Suppressor macrophage treated with lipopolysaccharide for 4 hours (primary cell): ENCODE measurements at regions not wholly inside any gene's neighbourhood (a gene's known extent, or its start where the extent isn't known, plus 50 kb on each side); places are given as distances from the start of the nearest gene placed in this dataset.

Source experiments
- DNase-seq: peaks from one replicate; pipeline ENCODE4 v3.0.0-alpha.2; 2020

DNA sequence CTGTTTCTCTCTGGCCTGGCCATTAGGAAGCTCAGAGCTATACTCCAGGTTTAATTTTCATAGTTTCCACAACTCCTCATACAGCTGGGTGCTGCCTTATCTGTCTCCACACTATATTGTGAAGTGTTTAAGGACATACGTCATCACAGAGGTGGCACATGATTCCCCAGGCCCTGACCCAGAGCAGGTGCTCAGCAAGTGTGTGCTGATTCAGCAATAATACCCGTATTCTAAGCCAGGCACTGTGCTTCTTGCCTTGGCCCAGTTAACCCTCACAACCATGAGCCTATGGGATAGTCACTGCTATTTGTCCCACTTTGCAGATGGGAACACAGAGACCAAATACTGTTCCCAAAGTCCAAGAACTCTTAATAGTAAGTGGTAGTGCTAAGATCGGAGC, 93.5 kb upstream of the SMIM23 start:
- no peak for DNase-seq

DNA sequence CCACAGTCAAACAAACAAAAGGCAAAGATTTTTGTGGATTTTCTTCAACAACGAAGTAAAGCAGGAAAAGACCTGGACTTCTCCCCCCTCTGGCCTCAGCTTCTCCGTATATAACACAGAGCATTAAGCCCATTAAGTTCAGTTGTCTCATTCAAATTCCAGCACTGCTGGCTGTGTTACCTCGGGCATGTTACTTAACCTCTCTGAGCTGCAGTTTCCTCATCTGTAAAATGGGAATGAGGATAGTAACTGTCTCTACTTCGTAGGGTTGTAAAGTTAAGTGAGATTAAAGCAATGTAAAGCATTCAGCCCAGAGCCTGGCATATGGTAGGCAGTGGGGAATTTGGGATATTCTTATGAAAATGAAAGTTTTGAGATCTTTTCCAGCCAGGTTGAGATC, 92.7 kb upstream of the SMIM23 start:
- DNase-seq: no peak

- no peak for DNase-seq
Observed at GRCh38 chr5:171693412-171693811, 92.2 kb upstream of the SMIM23 start.

DNA sequence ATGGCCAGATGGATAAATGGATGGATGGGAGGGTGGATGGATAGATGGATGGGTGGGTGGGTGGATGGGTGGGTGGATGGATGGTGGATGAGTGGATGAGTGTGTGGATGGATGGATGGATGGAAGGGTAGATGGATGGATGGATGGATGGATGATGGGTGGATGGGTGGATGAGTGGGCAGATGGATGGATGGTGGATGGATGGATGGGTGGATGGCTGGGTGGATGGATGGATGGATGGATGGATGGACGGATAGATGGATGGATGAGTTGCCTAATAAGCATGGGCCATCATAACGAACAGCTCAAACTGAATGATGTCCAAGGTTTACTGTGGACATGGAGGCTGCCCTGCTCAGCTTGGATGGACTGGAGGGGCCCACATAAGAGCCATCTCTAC, 89.8 kb upstream of the SMIM23 start:
- DNase-seq: no peak

DNA sequence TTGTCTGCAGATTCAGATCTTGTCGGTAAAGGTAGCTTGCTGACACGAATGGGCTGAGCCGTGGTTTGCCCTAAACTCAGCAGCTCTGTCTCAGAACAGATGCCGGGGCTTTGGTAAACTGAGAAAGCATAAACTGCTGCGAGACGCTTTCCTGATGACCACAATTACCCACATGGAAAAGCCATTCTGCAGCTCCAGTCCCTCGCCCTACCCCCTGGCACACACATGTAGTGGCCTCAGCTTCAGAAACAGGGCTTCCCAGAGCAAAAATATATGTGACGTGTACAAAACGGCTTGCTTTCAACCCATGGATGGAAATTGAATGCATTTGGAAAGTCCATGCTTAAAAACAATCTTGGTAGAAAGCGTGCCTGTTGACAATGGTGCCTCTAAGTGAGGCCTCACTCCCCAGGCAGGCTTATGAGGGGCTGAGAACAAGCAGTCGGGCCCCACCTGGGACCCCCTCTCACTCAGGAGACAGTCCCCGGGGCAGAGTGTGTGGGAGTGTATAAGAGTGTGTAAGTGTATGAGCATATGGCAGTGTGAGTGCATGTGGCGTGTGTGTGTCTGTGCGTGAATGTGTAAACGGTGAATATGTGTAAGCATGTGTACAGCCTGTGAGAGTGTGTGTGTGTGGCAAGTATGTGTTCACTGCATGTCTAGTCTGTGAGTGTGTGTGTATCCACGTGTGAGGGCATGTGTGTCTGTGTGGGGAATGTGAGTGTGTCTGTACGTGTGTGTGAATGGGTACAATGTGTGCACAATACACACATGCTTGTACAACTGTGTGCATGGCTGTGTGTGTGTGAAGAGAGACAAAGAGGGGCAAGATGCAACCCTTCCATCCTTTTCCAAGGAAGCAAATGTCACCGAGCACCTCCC, 88.2 kb upstream of the SMIM23 start:
- DNase-seq: no peak

DNA sequence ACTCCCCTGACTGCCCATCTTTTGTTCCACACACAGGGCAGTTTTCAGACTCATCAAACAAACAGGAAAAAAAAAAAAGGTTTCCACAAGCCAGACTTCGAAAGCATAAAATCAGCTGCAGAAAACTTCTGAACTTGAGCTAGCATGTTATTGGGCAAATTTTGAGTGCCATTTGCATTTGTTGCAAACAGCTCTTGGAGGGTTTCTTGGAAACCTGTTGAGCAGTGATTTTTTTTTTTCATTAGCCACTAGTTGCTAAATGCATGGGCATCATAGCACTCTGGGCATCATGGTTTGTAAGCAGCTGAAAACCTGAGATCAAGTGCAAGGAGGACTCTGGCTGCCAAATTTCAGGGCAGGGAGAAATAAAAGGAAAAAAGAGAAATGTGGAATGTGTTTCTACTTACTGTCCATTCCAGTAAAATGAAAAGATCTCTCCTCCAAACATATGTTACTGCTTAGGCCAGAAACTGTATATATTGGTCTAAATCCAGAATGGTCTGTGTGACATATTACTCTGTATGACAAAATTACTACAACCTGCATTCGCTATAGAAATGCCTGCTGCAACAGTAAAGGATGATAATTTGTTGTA, 85.2 kb upstream of the SMIM23 start:
- DNase-seq: no peak

GRCh38 chr5:171701100-171701541, 84.5 kb upstream of the SMIM23 start:
- DNase-seq: no peak

DNA sequence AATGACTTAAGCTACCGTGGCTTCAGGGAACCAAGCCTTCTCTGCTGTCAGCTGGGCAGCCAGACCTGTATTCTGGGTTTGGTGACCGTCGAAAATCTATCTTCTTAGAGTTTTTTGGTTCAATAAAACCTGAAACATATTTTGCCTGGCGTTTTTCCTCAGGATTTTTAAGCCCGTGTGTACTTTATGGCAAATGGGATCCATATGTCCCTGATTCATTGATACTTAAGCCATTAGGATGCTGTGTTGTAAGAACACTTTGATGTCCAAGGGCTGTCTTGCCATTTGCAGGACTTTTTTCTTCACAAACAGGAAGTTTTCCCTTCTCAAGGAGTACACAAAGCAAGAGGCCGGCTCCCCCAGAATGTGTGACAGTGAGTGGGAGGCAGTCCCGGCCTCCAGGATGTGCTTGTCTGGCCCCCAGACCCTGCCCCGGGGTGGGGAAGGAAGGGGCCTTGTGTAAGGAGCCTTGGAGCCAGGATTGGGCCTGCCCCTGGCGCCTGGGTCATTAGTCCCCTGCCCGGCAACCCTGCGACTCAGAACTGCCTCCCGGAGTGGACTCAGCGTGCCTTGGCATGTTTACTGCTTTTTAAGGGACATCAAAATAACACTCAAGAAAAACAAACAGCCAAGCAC, 83.4 kb upstream of the SMIM23 start:
- no peak for DNase-seq

- no peak for DNase-seq
Observed at GRCh38 chr5:171703146-171703545, 82.5 kb upstream of the SMIM23 start.

- no peak for DNase-seq
Observed at GRCh38 chr5:171705036-171705435, 80.6 kb upstream of the SMIM23 start.

GRCh38 chr5:171705830-171706468, 79.7 kb upstream of the SMIM23 start:
- DNase-seq: no peak

DNA sequence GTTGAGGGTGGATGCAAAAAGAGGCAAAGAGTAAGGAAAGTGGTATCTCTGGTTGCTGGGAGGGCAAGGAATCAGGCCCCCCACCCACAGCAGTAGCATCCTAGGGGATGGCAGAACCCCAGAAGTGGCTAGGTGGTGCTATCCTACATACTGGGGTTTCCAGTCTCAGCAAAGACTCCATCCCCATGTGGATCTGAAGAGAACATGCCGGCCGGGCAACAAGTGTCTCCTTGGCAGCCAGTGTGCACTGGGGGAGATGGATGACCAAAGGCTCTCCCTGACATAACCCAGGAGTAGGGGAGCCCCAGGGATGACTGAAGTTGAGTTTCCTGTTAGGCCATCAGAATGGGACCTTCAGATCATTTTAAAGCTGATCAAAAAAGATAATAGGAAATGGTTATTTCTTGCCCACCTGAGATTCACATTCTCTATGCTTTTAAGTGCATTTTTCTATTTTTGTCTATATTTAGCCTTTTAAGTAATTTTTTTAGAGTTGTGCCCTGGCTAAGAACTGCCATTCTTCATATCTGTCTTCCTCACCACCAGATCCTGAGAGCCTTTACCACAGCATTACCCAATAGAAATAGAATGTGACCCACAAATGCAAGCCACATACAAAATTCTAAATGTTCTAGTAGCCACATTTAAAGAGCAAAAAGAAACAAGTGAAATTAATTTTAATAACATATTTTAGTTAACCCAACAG, 78.7 kb upstream of the SMIM23 start:
- no peak for DNase-seq

DNA sequence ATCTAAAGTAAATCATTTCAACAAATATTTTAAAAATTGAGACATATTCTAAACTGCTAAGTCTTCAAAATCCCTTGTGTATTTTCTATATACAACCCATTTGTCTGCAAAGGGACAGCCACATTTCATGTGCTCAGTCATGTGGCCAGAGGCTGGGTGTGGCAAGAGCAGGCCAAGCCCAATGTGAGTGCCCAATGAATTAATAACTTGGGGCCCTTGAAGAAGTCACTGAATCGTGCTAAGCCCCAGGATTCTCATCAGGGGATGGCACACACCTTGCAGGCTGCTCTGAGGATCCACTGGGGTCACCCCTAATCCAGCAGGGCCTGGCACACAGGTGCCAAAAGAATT, 78.2 kb upstream of the SMIM23 start:
- no peak for DNase-seq

DNA sequence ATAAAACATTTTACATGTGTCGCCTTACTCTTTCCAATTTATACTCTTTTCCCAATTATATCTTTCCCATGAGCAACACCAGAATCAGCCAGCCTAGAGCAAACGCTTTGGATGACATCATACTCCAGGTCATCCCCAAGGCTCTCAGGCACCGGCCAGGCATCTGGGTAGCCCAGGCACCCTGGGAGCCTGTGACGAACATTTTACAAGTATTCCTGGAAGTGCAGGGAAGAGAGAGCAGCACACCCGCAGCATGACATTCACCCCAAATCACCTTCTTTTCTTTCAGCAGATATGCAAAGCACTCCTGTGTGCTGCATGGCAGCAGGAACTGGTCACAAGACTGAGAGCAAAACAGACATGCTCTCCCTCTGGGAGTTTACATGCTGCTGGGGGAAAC, 75.7 kb upstream of the SMIM23 start:
- no peak for DNase-seq

DNA sequence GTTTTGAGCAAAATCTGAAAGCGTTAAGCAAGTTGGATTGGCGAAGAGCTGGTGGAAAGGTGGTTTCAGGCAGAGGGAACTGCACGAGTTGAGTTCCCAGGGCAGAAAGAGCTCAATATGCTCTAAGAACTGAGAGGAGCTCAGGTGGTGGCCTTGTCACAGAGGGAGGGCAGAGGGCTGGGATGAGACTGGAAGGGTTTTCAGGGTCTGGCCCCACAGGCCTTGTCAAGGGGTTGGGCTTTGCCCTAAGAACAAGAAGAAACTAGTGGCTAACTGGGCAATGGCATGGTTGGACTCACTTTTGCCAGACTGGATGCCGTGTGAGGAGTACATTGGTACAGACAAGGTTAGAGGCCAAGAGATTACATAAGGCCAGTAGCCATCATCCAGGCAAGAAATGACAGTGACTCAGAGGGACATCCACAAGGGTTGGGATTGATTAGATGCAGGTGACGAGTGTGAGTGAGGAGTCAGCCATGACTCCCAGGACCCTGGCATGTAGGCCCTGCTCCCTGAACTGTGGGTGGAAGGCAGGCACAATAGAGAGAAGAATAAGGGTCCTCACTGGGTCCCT, 75.1 kb upstream of the SMIM23 start:
- no peak for DNase-seq

- no peak for DNase-seq
Observed at GRCh38 chr5:171711571-171711970, 74.0 kb upstream of the SMIM23 start.

DNA sequence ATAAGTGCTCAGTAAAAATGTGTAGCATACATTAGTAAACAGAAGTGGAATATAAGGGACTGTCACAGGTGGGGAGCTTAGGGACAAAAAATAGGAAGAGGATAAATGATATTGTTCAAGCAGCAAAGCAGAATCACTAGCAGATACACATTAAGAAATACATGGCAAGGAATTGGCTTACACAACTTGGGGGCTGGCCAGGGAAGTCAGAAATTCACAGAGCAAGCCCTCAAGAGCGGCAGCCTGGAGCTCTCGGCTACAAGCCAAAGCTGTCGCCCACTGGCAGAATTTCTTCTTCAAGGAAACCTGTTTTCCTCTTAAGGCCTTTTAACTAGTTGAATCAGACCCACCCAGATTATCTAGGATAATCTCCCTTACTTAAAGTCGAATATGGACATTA, 73.0 kb upstream of the SMIM23 start:
- no peak for DNase-seq

DNA sequence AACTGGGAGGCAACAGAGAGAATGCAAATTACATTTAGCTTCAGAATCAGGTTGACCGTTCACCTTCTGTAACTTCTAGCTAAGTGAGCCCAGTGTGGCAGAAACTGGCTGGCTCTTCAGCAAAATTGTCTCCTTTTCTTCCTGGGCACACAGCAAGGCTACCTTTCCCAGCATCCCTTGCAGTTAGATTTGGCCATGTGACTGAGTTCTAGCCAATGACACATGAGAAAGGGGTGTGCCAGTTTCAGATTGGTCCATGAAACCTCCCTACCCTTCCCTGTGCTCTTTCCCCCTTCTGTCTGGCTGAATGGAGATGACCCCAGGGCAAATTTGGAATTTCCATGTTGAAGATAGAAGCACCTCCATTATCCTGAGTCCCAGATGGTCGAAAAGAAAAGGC, 72.5 kb upstream of the SMIM23 start:
- no peak for DNase-seq

DNA sequence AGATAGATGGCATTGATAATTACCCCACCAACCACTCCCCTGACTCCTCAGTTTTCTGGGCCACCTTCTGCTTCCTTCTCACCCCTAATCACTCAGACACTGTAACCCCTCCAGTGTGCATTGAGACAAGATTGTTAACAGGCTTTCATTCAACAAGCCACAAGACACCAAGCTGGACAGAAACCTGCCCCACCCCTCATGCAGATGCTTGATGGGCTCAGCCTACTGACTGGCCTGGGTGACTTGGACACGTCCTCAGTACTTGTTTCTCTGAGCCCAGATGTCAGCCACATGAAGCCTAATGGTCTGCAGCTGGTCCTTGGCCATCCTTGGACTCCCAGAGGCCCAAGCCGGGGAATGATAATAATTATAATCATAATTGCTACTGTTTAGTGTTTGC, 71.4 kb upstream of the SMIM23 start:
- DNase-seq: no peak

DNA sequence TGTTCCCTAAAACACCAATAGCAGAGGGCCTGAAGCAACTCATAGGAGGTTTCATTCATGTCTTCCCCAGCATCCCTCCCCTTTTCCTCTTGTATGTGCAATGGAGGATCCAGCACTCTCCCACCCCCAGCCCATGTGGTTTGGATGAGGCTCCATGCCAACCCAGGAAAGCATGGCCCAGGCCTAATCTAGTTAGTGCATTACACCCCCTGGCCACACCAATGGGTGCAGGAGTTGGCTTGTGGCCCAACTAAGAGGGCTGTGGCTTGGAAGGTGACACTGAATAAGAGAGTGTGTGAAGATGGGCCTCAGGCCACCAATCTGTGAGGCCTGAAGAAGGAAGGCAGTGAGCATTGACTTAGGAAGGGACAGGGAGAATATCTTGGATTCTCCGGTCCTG, 70.8 kb upstream of the SMIM23 start:
- DNase-seq: no peak

DNA sequence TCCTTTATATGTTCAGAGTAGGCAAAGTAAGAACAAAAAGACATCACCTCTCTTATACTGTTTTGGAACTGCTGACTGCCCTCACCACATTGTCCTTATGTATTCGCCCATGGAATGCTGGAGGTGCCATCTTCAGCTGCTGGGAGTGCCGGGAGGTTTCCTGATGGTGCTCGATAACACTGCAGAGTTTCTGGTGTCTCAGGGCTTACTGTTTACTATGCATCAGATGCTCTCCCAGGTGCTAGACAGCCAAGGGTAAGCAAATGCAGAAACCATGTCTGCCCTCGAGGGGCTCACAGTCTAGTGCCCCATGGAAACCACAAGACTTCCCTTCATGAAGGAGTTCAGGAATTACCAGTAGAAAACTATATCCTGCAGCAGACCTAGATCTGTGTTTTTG, 70.1 kb upstream of the SMIM23 start:
- no peak for DNase-seq

GRCh38 chr5:171720086-171720485, 65.5 kb upstream of the SMIM23 start:
- no peak for DNase-seq

GRCh38 chr5:171721464-171721863, 64.2 kb upstream of the SMIM23 start:
- DNase-seq: peak; percentile 66
